GM12873 (cell line): ENCODE measurements at regions not wholly inside any gene's neighbourhood (a gene's known extent, or its start where the extent isn't known, plus 50 kb on each side); places are given as distances from the start of the nearest gene placed in this dataset.

Experiments used
- CTCF ChIP-seq: IDR thresholded peaks from 2 replicates; pipeline ENCODE4 v1.5.1; 2012; ENCODE audit warnings: low read depth, mild to moderate bottlenecking, moderate library complexity, low read length, control low read depth; ENCODE audit not compliant: insufficient read depth; ENCODE audit errors: missing control alignments

DNA sequence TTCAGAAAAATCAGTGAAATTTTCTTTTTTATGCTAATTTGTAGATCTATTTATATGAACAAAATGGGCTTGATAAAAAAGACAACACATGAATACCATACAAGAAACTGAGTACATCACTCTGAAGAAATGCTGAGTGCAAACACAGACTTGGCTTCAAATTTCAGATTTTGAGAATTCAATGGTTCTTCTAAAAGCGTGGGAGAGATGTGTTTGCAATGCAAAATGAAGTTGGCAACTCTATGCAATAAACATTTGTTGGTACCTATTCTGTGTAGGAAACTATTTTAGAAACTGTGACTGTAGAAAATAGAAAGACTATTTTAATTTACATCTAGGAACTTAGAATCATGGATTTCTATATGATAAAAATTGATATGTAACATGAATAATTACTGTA, 1834.1 kb upstream of the CELF4 start:
- TF ChIP-seq CTCF = no peak

DNA sequence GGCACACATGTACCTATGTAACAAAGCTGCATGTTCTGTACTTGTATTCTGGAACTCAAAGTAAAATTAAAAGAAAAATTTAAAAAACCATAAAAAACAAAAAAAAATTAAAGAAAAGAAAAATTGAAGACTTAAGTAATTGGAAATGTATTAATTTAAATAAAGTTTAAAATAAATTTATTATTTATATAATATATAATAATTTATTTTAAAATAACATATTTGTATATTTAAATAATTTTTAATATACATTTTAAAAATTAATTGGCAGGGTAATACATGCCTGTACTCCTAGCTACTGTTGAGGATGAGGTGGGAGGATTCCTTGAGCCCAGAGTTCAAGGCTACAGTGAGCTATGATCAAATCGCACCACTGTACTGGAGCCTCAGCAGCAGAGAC, 1830.6 kb upstream of the CELF4 start:
- no peak for TF ChIP-seq CTCF

DNA sequence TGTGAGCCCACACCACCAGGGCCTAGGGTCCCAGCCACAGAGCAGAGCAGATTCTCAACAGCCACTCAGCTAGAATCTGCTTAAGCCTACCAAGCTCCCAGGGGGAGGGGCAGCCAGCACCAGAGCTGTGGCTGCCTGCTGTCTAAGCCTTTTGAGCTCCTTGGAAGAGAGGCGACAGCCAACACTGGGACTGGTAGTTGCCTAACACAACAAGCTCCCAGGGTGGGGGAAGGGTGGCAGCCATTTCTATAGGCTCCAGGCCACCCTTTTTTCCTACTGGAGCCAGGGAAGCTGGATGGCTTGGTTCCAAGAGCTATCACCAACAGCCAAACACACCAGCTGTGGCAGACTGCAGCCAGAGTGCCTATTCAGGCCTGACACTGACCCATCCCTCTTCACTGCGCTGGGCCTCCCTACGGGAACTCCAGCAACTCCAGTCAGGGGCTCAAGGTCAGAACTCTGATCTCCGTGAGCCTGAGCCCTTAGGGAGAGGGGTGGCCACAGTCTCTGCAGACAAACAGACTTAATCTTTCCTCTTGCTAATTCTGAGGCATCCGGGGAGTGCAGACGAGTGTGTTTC, 1824.3 kb upstream of the CELF4 start:
- TF ChIP-seq CTCF = no peak

DNA sequence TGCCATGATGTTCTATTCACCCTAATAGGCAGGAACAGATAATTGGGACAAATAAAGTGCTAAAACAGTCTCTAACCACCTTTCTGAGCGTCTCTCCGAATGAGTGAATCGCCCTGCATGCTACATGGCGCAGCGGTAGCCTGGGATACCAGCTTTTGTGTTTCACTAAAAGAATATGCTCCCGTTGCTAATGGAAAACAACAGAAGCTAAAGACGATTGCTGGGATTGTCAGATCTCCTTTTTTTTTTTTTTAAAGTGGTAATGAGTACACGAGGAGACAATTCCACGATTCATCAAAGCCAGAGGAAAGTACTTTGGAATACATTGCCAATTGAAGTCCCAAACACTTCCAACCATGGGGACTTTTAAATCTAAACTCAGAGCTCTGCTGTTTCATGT, 1815.3 kb upstream of the CELF4 start:
- TF ChIP-seq CTCF = no peak

DNA sequence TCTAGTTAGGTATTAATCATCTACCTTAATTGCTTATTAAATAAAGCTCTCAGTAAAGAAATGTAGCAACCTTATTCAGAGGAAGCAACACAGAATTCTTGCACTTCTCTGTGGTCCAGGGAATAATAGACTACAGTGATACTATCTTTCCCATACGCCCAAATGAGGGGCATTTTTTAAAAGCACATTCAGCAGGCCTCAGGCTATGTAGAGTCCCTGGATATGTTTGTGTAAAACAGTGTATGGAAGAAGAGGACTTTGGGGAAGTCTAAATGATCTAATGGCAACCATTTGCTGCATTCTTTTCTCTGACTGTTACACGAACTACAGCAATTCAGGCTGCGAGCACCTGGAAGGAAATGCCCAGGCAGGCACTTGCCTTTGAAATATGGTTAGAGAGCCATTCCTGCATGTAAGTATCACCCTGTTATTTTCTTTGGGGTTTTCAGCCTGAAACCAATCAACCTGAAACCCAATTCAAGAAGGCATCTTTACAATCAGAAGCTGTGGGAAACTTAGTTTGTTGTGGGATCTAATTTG, 1814.7 kb upstream of the CELF4 start:
- no peak for TF ChIP-seq CTCF

- no peak for TF ChIP-seq CTCF
These were observed 1809.5 kb upstream of the CELF4 start for GRCh38 chr18:39375066-39375465.

DNA sequence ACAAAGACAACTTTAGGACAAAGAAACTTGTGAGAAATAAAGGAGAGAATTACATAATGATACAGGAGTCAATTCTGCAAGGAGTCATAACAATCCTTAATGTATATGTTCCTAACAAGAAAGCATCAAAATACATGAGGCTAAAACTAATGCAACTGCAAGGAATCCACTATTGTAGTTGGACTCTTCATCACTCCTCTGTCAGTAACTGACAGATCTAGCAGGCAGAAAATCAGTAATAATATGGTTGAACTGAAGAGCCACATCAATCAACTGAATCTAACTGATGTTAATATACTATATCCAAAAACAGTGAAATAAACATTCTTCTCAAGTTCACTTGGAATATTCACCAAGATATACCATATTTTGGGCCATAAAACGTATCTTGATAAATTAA, 1806.4 kb upstream of the CELF4 start:
- TF ChIP-seq CTCF = no peak
